ENCODE measurements at regions not wholly inside any gene's neighbourhood (a gene's known extent, or its start where the extent isn't known, plus 50 kb on each side); places are given as distances from the start of the nearest gene placed in this dataset.

- DNase-seq (ENCODE audit: low spot score), result no peak
Measured at GRCh38 chr2:238638100-238638981, 209.5 kb upstream of the TWIST2 start.

- no peak for DNase-seq (ENCODE audit: low spot score)
Measured at GRCh38 chr2:238638982-238639628, 208.8 kb upstream of the TWIST2 start.

DNA sequence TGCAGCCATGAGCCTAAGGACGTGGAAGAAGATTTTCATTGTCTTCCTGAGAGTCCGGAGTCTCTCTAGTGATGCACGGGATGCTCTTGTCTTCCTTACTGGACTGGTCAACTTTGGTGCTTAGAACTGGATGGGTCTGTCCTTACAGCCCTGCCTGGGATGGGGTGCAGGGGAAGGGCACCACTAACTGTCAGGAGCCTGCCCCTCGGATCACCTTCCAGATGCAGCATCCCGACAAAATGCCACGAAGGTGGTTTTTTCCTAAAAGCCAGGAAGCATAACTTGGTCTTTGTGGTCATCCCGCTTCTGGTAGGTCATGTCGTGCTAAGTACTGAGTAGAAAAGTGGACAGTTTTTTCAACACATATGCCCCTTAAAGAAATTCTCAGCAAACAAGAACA, 207.4 kb upstream of the TWIST2 start:
- no peak for DNase-seq (ENCODE audit: low spot score)

DNA sequence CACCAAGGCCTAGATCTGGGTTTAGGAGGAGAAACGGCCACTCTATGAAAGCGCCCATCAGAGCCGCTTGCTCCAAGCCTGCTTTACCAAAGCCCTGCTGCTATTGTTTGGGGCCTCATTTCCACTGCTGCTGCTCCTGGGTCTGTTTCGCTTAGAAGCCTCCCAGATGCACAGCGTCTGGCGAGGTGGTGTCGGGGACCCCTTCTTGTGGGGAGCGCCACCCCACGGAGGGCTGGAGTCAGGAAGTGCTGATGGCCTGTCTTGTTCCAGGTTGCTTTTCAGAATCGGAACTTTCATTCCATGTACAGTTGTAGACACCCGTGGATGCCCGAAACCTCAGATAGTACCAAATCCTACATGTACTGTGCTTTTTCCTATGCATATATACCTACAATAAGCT, 204.9 kb upstream of the TWIST2 start:
- DNase-seq (ENCODE audit: low spot score), result no peak

GRCh38 chr2:238643400-238643907, 204.4 kb upstream of the TWIST2 start:
- no peak for DNase-seq (ENCODE audit: low spot score)

DNA sequence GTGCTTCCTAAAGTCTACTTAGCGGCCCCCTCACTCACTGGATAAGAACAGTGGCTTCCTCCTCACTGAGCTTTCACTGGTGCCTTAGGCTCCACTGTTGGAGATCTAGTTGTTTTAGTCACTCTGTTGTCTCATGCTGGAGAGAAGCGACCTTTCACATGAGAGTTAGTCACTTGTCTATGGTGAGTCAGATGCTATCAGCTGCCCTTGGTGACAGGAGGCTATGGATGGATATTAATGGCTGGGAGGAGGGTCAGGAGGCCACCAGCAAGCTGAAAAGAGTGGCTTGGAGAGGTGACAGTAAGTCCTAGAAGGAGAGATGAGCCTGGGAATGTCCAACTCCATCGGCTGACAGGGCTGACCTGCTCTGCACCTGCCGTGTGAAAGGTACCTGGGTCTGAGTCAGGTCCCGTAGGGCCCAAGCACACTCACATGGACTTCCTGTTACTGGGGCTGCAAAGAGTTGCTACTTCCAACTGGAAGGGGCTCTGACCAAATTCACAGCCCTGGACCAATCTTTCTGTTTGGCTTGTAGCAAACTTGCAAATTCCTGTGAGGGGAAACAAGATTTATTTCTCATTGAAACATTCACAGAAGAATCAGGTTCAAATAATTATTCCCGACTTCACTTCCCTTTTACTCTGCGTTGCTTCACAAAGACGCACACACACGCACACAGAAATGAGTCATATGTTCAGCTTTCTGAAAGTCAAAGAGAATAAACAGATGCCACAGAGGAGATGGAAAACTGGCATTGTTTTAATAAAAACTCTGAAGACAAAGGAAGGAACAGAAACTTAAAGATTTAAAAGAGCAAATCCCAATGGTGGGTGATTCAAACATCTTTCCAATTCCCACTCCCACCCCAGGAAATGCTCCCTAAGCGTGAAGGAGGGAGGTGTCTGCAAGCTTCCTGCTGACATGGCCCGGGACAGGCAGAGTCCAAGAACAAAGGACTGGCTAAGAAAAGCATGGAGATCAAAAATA, 203.5 kb upstream of the TWIST2 start:
- peak; percentile 43 for DNase-seq (ENCODE audit: low spot score)

DNA sequence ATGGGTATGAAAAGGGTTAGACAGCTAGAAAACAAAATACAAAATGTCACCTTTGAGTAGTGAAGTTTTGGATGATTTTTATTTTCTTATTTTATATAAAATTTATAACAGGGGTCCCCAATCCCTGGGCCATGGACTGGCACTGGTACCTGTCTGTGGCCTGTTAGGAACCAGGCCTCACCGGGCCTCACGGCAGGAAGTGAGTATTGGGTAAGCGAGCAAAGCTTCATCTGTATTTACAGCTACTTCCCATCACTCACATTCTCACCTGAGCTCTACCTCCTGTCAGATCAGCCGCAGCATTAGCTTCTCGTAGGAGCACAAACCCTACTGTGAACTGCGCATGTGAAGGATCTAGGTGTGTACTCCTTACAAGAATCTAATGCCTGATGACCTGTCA, 202.8 kb upstream of the TWIST2 start:
- no peak for DNase-seq (ENCODE audit: low spot score)

GRCh38 chr2:238645716-238646115, 202.2 kb upstream of the TWIST2 start:
- no peak for DNase-seq (ENCODE audit: low spot score)

- DNase-seq (ENCODE audit: low spot score), result no peak
Measured at GRCh38 chr2:238646281-238646680, 201.6 kb upstream of the TWIST2 start.

DNA sequence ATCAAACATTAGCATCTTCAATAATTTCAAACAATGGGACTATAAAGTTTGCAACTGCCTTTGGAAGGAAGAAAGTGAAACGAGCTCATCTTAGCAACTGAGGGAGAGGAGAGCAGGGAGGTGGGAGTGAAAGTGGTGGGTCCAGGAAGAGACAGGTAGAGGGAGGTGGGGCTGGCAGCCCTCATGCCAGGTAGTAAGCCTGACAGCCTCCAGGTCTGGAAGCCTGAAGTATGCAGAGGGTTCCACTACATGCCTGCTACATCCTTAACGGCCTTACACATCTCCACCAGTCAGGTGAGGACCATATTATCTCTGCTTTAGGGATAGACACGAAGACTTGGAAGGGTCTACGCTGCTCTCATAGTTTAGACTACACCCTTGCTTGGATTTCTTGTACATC, 201.1 kb upstream of the TWIST2 start:
- no peak for DNase-seq (ENCODE audit: low spot score)

GRCh38 chr2:238649123-238649522, 198.8 kb upstream of the TWIST2 start:
- DNase-seq (ENCODE audit: low spot score), result no peak

- no peak for DNase-seq (ENCODE audit: low spot score)
Measured at GRCh38 chr2:238649936-238650518, 197.9 kb upstream of the TWIST2 start.

- DNase-seq (ENCODE audit: low spot score), result no peak
Measured at GRCh38 chr2:238650536-238650935, 197.3 kb upstream of the TWIST2 start.

DNA sequence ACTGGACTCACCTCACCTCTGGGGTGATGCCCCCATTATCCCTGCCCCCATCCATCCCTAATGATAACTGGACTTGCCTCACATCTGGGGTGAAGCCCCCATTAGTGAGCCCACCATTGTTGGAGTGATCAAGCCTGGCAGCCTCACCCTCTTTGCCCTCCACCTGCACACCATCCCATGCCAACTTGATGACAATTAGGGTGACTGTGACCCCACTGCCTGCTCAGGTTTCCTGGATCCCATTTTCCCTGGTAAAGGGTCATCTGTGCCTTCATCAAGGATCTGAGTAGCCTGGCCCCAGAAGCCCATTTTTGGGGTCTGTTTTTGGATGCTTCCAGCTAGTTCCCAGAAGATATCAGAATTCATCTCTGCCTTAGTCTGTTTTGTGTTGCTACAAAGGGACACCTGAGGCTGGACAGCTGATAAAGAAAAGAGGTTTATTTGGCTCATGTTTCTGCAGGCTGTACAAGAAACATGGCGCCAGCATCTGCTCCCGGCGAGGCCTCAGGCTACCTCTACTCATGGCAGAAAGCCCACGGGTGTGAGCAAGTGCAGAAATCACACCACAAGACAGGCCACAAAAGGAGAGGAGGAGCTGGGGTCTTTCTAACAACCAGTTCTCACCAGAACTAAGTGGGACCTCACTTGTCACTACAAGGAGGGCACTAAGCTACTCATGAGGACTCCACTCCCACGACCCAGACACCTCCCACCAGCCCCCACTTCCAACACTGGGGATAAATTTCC, 196.4 kb upstream of the TWIST2 start:
- no peak for DNase-seq (ENCODE audit: low spot score)

- DNase-seq (ENCODE audit: low spot score), result no peak
Measured at GRCh38 chr2:238652053-238652770, 195.7 kb upstream of the TWIST2 start.

GRCh38 chr2:238652771-238653157, 195.1 kb upstream of the TWIST2 start:
- no peak for DNase-seq (ENCODE audit: low spot score)

DNA sequence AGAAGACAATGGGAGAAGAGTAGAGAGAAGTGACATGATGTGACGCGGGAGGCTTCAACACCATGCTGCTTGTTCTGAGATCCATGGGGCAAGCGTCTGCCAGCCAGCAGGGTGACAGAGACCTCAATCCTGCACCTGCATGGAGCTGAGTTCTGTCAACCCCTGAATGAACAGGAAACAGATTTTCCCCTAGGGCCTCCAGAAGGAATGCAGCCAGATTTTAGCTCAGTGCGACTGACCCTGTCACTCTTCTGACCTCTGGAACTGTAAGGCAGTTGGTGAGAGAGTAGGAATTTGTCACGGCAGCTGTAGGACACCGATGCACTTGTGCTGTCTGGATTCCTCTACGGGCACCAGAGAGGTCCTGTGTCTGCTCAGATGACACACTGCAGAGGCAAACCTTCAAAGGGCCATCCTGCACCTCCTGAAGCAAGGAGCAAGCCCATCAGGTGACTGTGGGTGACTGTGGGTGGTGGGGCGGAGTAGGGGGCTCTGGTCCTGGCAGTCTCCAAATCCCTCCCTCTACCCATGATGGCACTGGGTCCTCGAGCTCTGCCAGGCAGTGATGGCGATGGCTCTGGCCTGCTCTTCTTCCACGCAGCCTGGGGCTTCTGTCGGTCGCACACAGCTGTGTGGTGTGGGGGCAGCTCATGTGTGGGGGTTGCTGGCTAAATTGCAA, 194.3 kb upstream of the TWIST2 start:
- DNase-seq (ENCODE audit: low spot score), result no peak

DNA sequence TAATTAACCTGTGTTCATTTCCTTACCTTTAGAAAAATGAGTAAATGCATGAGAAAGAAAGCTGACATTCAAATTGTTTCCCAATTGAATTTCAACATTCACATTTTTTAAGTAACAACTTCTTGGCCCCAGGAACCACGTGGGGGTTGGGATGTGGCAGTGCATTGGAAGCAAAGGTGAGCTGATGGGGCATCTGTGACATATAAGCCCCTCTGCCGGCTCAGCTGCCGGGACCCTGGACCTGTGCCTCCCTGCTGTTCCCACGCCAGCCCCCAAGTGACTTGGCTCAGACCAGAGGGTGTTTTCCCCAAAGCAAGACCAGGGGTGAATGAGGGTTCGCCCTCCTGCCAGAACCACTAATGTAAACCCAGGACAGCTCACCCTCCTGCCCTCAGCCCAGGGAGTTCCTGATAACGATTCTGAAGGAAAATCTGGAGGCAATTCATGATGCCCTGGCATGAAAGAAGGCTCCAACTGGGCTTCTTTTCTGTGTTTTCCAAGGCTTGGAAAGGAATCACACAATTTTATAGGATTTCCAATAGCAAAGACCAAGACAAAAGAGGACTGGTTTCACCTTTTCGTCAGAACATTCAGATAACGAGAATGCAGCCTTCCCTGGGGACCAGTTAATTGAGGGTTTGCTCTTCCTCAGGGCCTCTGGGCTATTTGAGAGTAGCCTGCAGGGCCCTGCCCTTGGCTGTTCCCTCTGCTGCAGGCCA, 193.2 kb upstream of the TWIST2 start:
- no peak for DNase-seq (ENCODE audit: low spot score)

DNA sequence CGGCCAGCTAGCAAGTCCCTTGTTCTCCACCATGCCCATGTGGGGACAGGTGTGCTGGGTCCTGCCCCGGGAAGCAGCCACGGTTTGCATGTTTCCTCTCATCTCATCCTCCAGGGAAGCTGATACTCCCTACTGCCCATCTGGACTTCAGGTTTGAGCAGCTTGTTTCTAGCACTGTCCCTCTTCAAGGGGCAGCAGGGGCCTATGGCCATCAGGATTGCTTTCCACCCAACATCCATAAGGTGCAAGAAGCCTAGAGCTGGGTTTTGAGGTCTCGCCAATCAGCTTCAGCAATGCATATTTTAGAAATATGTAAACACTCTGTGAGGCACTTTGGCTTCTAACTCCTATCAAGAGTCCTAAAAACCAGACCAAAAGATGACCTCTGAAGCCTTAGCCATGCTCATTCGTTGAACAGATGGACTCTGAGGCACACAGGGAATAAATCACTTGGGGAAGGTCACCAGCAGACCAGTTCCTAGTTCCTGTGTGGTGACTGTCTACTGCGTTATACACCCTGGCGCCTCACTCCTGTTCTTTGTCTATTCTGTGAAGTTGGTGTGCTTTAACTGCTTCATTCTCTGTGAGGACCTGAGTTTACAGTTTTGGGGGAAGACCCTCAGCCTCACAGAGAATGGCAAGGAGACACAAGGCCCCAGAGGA, 192.6 kb upstream of the TWIST2 start:
- no peak for DNase-seq (ENCODE audit: low spot score)

Data from LoVo (cell line).